Fibroblast of peridontal ligament (primary cell): ENCODE measurements at regions not wholly inside any gene's neighbourhood (a gene's known extent, or its start where the extent isn't known, plus 50 kb on each side); places are given as distances from the start of the nearest gene placed in this dataset.
"Not testable (repeated sequence)": the region's sequence is repeated elsewhere in the genome, so short reads cannot be mapped to it uniquely, and the experiment has no call there.

Experiments
- DNase-seq: peaks from one replicate; pipeline ENCODE4 v3.0.0-alpha.2; 2010; ENCODE audit errors: extremely low read depth

GRCh38 chr2:13193900-13194299 lies 477.2 kb downstream of the TRIB2 start:
- peak; percentile 50 for DNase-seq

- no peak for DNase-seq
Measured at GRCh38 chr2:13195270-13195669, 478.5 kb downstream of the TRIB2 start.

GRCh38 chr2:13197248-13197647 lies 480.5 kb downstream of the TRIB2 start:
- DNase-seq, result no peak

- peak; percentile 1 for DNase-seq
Measured at GRCh38 chr2:13201924-13202323, 485.2 kb downstream of the TRIB2 start.

- DNase-seq, result no peak
Measured at GRCh38 chr2:13212115-13212514, 495.4 kb downstream of the TRIB2 start.

- DNase-seq, result no peak
Measured at GRCh38 chr2:13218205-13218604, 501.5 kb downstream of the TRIB2 start.

- DNase-seq, result no peak
Measured at GRCh38 chr2:13227578-13227977, 510.8 kb downstream of the TRIB2 start.

- DNase-seq, result no peak
Measured at GRCh38 chr2:13230221-13230620, 513.5 kb downstream of the TRIB2 start.

GRCh38 chr2:13240061-13240460 lies 523.3 kb downstream of the TRIB2 start:
- no peak for DNase-seq

GRCh38 chr2:13240789-13241487 lies 524.2 kb downstream of the TRIB2 start:
- no peak for DNase-seq

GRCh38 chr2:13252615-13253014 lies 535.9 kb downstream of the TRIB2 start:
- no peak for DNase-seq

GRCh38 chr2:13255485-13255884 lies 538.7 kb downstream of the TRIB2 start:
- DNase-seq, result no peak

GRCh38 chr2:13260402-13260801 lies 543.7 kb downstream of the TRIB2 start:
- no peak for DNase-seq

GRCh38 chr2:13266166-13266565 lies 549.4 kb downstream of the TRIB2 start:
- DNase-seq, result no peak

GRCh38 chr2:13284688-13285087 lies 568.0 kb downstream of the TRIB2 start:
- DNase-seq, result no peak

- no peak for DNase-seq
Measured at GRCh38 chr2:13289310-13289709, 572.6 kb downstream of the TRIB2 start.

- not testable (repeated sequence) for DNase-seq
Measured at GRCh38 chr2:13308478-13308805, 591.7 kb downstream of the TRIB2 start.

- no peak for DNase-seq
Measured at GRCh38 chr2:13308989-13309388, 592.3 kb downstream of the TRIB2 start.

- no peak for DNase-seq
Measured at GRCh38 chr2:13332060-13332459, 615.3 kb downstream of the TRIB2 start.

- DNase-seq, result peak; percentile 38
Measured at GRCh38 chr2:13334071-13334470, 617.3 kb downstream of the TRIB2 start.

- no peak for DNase-seq
Measured at GRCh38 chr2:13334545-13334944, 617.8 kb downstream of the TRIB2 start.

- no peak for DNase-seq
Measured at GRCh38 chr2:13335862-13336535, 619.3 kb downstream of the TRIB2 start.

- DNase-seq, result no peak
Measured at GRCh38 chr2:13351068-13351467, 634.3 kb downstream of the TRIB2 start.

GRCh38 chr2:13353083-13353482 lies 636.3 kb downstream of the TRIB2 start:
- DNase-seq, result no peak
